PC-3 (cell line): ENCODE measurements at regions not wholly inside any gene's neighbourhood (a gene's known extent, or its start where the extent isn't known, plus 50 kb on each side); places are given as distances from the start of the nearest gene placed in this dataset.

ENCODE experiments used
- ATAC-seq: fragments of 200-7000 bp; cut with Tn5 transposase; 2 replicates; pipeline ENCODE4 v1.9.1; 2020; ENCODE audit warnings: mild to moderate bottlenecking, moderate library complexity
- BruUV-seq: library from RNA; stranded (reverse); fragments of 400-500 nt; replicated peaks from 2 replicates; lab custom pipeline; 2021; lab: Mats Ljungman, UMichigan
- CTCF ChIA-PET: fragments of 300-600 bp; sonication (Branson Sonifier 250); formaldehyde crosslinking; loops from one replicate; lab custom pipeline; 2022; ENCODE audit warnings: antibody characterized with exemption; lab: Charles Lee
- POLR2A ChIA-PET: fragments of 300-600 bp; sonication (Branson Sonifier 250); formaldehyde crosslinking; loops from one replicate; lab custom pipeline; 2022; ENCODE audit warnings: antibody characterized with exemption; ENCODE audit not compliant: unreplicated experiment; lab: Charles Lee
- DNase-seq: peaks from one replicate; pipeline ENCODE4 v3.0.0-alpha.2; 2015
- H2AFZ ChIP-seq: fragments of 300-600 bp; sonication (generic); 2 replicates; pipeline ENCODE4 v1.6.0; 2016; ENCODE audit warnings: antibody characterized with exemption, low read length
- H3F3A ChIP-seq: fragments of 300-600 bp; sonication (generic); one replicate; pipeline ENCODE4 v1.6.0; 2017; ENCODE audit warnings: antibody characterized with exemption, low read length, control low read depth, mild to moderate bottlenecking; ENCODE audit not compliant: unreplicated experiment
- H3K27ac ChIP-seq: fragments of 300-600 bp; sonication (generic); 2 replicates; pipeline ENCODE4 v1.5.1; 2016; ENCODE audit warnings: mild to moderate bottlenecking, low read length
- H3K27me3 ChIP-seq: fragments of 300-600 bp; sonication (generic); 2 replicates; pipeline ENCODE4 v1.6.1; 2016; ENCODE audit warnings: low read length, mixed read lengths
- H3K36me3 ChIP-seq: fragments of 300-600 bp; sonication (generic); 2 replicates; pipeline ENCODE4 v1.6.1; 2016; ENCODE audit warnings: low read depth, mixed run types, low read length, mixed read lengths
- H3K4me1 ChIP-seq: fragments of 300-600 bp; sonication (generic); 2 replicates; pipeline ENCODE4 v1.5.1; 2016; ENCODE audit warnings: low read length; ENCODE audit not compliant: insufficient read depth
- H3K4me2 ChIP-seq: fragments of 300-600 bp; sonication (generic); 2 replicates; pipeline ENCODE4 v1.6.0; 2016; ENCODE audit warnings: low read length
- H3K4me3 ChIP-seq: fragments of 300-600 bp; sonication (generic); 2 replicates; pipeline ENCODE4 v1.5.1; 2016; ENCODE audit warnings: mild to moderate bottlenecking, low read length, mixed read lengths
- H3K79me2 ChIP-seq: fragments of 300-600 bp; sonication (generic); 2 replicates; pipeline ENCODE4 v1.6.1; 2017; ENCODE audit warnings: low read length, mixed read lengths
- H3K9ac ChIP-seq: fragments of 300-600 bp; sonication (generic); 2 replicates; pipeline ENCODE4 v1.6.0; 2016; ENCODE audit warnings: mild to moderate bottlenecking, low read length
- H3K9me2 ChIP-seq: fragments of 300-600 bp; sonication (generic); replicated peaks from 2 replicates; pipeline ENCODE4 v1.6.1; 2016; ENCODE audit warnings: mixed run types, low read length, mixed read lengths
- H3K9me3 ChIP-seq: fragments of 300-600 bp; sonication (generic); 2 replicates; pipeline ENCODE4 v1.6.1; 2016; ENCODE audit warnings: low read length, mixed read lengths
- H4K20me1 ChIP-seq: fragments of 300-600 bp; sonication (generic); 2 replicates; pipeline ENCODE4 v1.6.1; 2016; ENCODE audit warnings: low read length, mixed read lengths
- CTCF ChIP-seq: fragments of 300-600 bp; sonication (generic); conservative IDR thresholded peaks from 2 replicates; pipeline ENCODE4 v1.5.1; 2017; ENCODE audit warnings: antibody characterized with exemption, low read depth, mild to moderate bottlenecking, low read length
- EZH2 ChIP-seq: fragments of 300-600 bp; sonication (generic); IDR thresholded peaks from one replicate; pipeline ENCODE4 v1.6.1; 2017; ENCODE audit warnings: antibody characterized with exemption, mild to moderate bottlenecking, low read length; ENCODE audit not compliant: unreplicated experiment
- EZH2phosphoT487 ChIP-seq: fragments of 300-600 bp; sonication (generic); IDR thresholded peaks from 2 replicates; pipeline ENCODE4 v1.6.1; 2018; ENCODE audit warnings: mild to moderate bottlenecking, antibody characterized with exemption, low read length, borderline replicate concordance
- intact Hi-C: fragments of 100-400 bp; cut with micrococcal nuclease; formaldehyde crosslinking; loops from 2 replicates; pipeline ENCODE4 v1.9.0; 2023

- CTCF ChIA-PET, result no interaction called here
- no TSS peak for BruUV-seq
These were observed 738.3 kb downstream of the INHBA start for GRCh38 chr7:40964610-40965009.

GRCh38 chr7:40959955-40960354, 742.9 kb downstream of the INHBA start:
- Histone ChIP-seq H3K36me3 (no peaks in the 10 kb centered on the region), H3K27ac (no peak overlapping the region), H2AFZ (no peak overlapping the region), H3K9me2 (no peaks in the 10 kb centered on the region), H3K79me2 (no peaks in the 10 kb centered on the region), H4K20me1 (no peaks in the 10 kb centered on the region), H3K4me2 (no peak overlapping the region), H3K27me3 (no peaks in the 10 kb centered on the region), H3K9ac (no peak overlapping the region), H3K9me3 (no peaks in the 10 kb centered on the region), H3F3A (no peaks in the 10 kb centered on the region), H3K4me1 (no peaks in the 10 kb centered on the region), H3K4me3 (no peak overlapping the region)
- intact Hi-C loops, result no loop called here
- no peak for DNase-seq
- CTCF ChIA-PET, result no interaction called here
- POLR2A ChIA-PET, result no interaction called here
- TF ChIP-seq CTCF (no peak), EZH2phosphoT487 (no peak), EZH2 (no peak)
- no peak for ATAC-seq
- BruUV-seq, result no TSS peak

More at GRCh38 chr7:40964610-40965009, 738.3 kb downstream of the INHBA start:
- TF ChIP-seq CTCF (no peak), EZH2 (no peak), EZH2phosphoT487 (no peak)
- H3K9me3 ChIP-seq, result no peaks in the 10 kb centered on the region
- H3K36me3 ChIP-seq, result no peaks in the 10 kb centered on the region
- H2AFZ ChIP-seq, result no peak overlapping the region
- ATAC-seq (no peak), DNase-seq (no peak)
- no peak overlapping the region for H3K27ac ChIP-seq
- H3K79me2 ChIP-seq, result no peaks in the 10 kb centered on the region
- no peaks in the 10 kb centered on the region for H3F3A ChIP-seq
- no peak overlapping the region for H3K9ac ChIP-seq
- no peaks in the 10 kb centered on the region for H3K9me2 ChIP-seq
- no peaks in the 10 kb centered on the region for H3K27me3 ChIP-seq
- no peak overlapping the region for H3K4me2 ChIP-seq
- no peaks in the 10 kb centered on the region for H4K20me1 ChIP-seq
- POLR2A ChIA-PET, result no interaction called here
- H3K4me1 ChIP-seq, result no peaks in the 10 kb centered on the region
- no peak overlapping the region for H3K4me3 ChIP-seq
- intact Hi-C loops, result no loop called here

GRCh38 chr7:40948239-40948638, 754.7 kb downstream of the INHBA start:
- H3K9ac ChIP-seq, result no peak overlapping the region
- ATAC-seq (no peak), DNase-seq (no peak)
- H2AFZ ChIP-seq, result no peak overlapping the region
- ChIA-PET POLR2A (no interaction called here), CTCF (no interaction called here)
- intact Hi-C loops, result no loop called here
- H3K27ac ChIP-seq, result no peak overlapping the region
- no peaks in the 10 kb centered on the region for H3K36me3 ChIP-seq
- no peak overlapping the region for H3K4me3 ChIP-seq
- no peaks in the 10 kb centered on the region for H3F3A ChIP-seq
- BruUV-seq, result no TSS peak
- no peaks in the 10 kb centered on the region for H3K79me2 ChIP-seq
- H3K4me2 ChIP-seq, result no peak overlapping the region
- no peaks in the 10 kb centered on the region for H3K27me3 ChIP-seq
- H3K9me3 ChIP-seq, result peaks cover 9% of the 10 kb centered on the region; the same call in 1 of the 2 replicates
- TF ChIP-seq EZH2 (no peak), CTCF (no peak), EZH2phosphoT487 (no peak)
- no peaks in the 10 kb centered on the region for H3K9me2 ChIP-seq
- H4K20me1 ChIP-seq, result no peaks in the 10 kb centered on the region
- H3K4me1 ChIP-seq, result no peaks in the 10 kb centered on the region
